Naive thymus-derived CD4-positive, alpha-beta T cell (primary cell): ENCODE measurements at regions not wholly inside any gene's neighbourhood (a gene's known extent, or its start where the extent isn't known, plus 50 kb on each side); places are given as distances from the start of the nearest gene placed in this dataset.

Experiments
- ATAC-seq: fragments of 150-1000 bp; cut with Tn5 transposase; 2 replicates; pipeline ENCODE4 v1.10.0; 2021; ENCODE audit warnings: mild to moderate bottlenecking, moderate library complexity
- CTCF ChIA-PET: fragments of 350-600 bp; sonication (Branson Sonifier 250); formaldehyde crosslinking; loops from one replicate; lab custom pipeline; 2021; ENCODE audit warnings: antibody characterized with exemption; lab: Charles Lee
- POLR2A ChIA-PET: fragments of 350-600 bp; sonication (Branson Sonifier 250); formaldehyde crosslinking; loops from one replicate; lab custom pipeline; 2021; ENCODE audit warnings: antibody characterized with exemption, inconsistent platforms; lab: Charles Lee
- DNase-seq, 9 donors: peaks; one replicate each; pipeline versions ENCODE4 v3.0.0 to v3.0.0-alpha.2; 2020 to 2022; ENCODE audit warnings: mixed read lengths in 1 of 9
- H3K27ac ChIP-seq: one replicate; pipeline ENCODE4 v1.7.0; 2013; ENCODE audit warnings: mild to moderate bottlenecking, low read depth, low read length, moderate library complexity
- H3K27me3 ChIP-seq, 2 donors: one replicate each; pipeline ENCODE4 v1.7.0; 2013; ENCODE audit warnings: low read length in 2 of 2, mild to moderate bottlenecking in 2 of 2, moderate library complexity in 2 of 2; ENCODE audit not compliant: control insufficient read depth in 2 of 2, insufficient read depth in 2 of 2
- H3K36me3 ChIP-seq, 3 experiments: 1 replicate in 2 of 3; 2 replicates in 1 of 3; pipeline ENCODE4 v1.7.0; 2013; ENCODE audit warnings: low read length in 3 of 3, mild to moderate bottlenecking in 3 of 3, moderate library complexity in 1 of 3; ENCODE audit not compliant: insufficient read depth in 3 of 3, control insufficient read depth in 2 of 3
- H3K4me1 ChIP-seq, 2 donors: one replicate each; pipeline ENCODE4 v1.7.0; 2013; ENCODE audit warnings: low read length in 2 of 2, mild to moderate bottlenecking in 2 of 2, moderate library complexity in 1 of 2; ENCODE audit not compliant: control insufficient read depth in 2 of 2, insufficient read depth in 2 of 2
- H3K4me3 ChIP-seq: 2 replicates; pipeline ENCODE4 v1.7.0; 2013; ENCODE audit warnings: mild to moderate bottlenecking, low read length
- H3K9me3 ChIP-seq, 3 experiments: 1 replicate in 2 of 3; 2 replicates in 1 of 3; pipeline ENCODE4 v1.7.0; 2013; ENCODE audit warnings: low read length in 3 of 3; ENCODE audit not compliant: control insufficient read depth in 2 of 3
- H3K27ac Mint-ChIP-seq, 9 donors: one replicate each; pipeline ENCODE4 v1.8.0; 2020 to 2022; ENCODE audit warnings: mixed read lengths in 9 of 9, mild to moderate bottlenecking in 8 of 9, moderate library complexity in 5 of 9, inconsistent platforms in 2 of 9
- H3K27me3 Mint-ChIP-seq, 5 donors: one replicate each; pipeline ENCODE4 v1.8.0; 2021 to 2022; ENCODE audit warnings: mixed read lengths in 5 of 5, mild to moderate bottlenecking in 1 of 5
- H3K36me3 Mint-ChIP-seq, 5 donors: one replicate each; pipeline ENCODE4 v1.8.0; 2020 to 2022; ENCODE audit warnings: mixed read lengths in 5 of 5, mild to moderate bottlenecking in 3 of 5, inconsistent platforms in 1 of 5
- H3K4me1 Mint-ChIP-seq, 7 donors: one replicate each; pipeline ENCODE4 v1.8.0; 2020 to 2022; ENCODE audit warnings: mixed read lengths in 7 of 7, mild to moderate bottlenecking in 3 of 7, inconsistent platforms in 1 of 7
- H3K4me3 Mint-ChIP-seq, 10 donors: one replicate each; pipeline ENCODE4 v1.8.0; 2020 to 2022; ENCODE audit warnings: mild to moderate bottlenecking in 10 of 10, mixed read lengths in 10 of 10, moderate library complexity in 6 of 10, inconsistent platforms in 2 of 10
- H3K9me3 Mint-ChIP-seq, 11 donors: one replicate each; pipeline ENCODE4 v1.8.0; 2020 to 2022; ENCODE audit warnings: mixed read lengths in 11 of 11, mild to moderate bottlenecking in 4 of 11, inconsistent platforms in 1 of 11, moderate library complexity in 1 of 11
- intact Hi-C, 2 donors: fragments of 100-400 bp; cut with micrococcal nuclease; formaldehyde crosslinking; loops; one replicate each; pipeline ENCODE4 v1.15.1; 2023

DNA sequence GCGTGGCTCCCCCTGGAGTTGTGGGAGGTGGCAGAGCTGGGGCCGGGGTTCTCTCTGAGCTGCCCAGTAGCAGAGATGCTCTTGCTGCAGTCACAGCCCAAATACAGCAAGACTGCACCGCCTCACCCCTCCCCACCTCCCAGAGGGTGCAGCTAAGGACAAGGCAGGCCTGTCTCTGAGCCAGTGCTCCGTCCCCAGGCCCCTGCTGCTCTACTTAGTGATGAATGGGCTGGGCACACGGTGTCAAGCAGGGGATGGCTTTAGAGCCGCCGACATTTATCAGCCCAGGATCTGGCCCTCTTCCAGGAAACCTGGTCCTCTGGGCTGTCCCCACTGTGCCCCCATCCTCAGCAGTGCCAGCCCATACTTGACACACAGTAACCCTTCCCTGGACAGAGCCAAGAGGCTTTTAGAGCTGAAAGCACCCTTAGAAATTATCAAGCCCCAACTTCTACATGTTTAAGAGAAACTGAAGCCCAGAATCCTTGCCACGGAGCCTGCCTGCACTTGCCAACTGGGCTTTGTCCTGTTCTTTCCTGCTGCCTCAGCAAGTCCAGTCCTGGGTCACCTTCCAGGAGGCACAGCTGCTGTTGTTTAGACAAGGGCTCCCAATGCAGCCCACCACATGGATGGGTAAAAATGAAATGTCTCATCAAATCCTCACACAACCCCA is 137.1 kb upstream of the UNC5B start:
- Mint-ChIP-seq H3K27ac (no peak overlapping the region), H3K27me3 (peaks cover 0 to 9% (median 0%) of the 10 kb centered on the region in 5 donors), H3K9me3 (no peaks in the 10 kb centered on the region), H3K4me3 (no peak overlapping the region), H3K36me3 (no peaks in the 10 kb centered on the region), H3K4me1 (no peaks in the 10 kb centered on the region)
- CTCF ChIA-PET: no interaction called here
- H3K9me3 ChIP-seq: no peaks in the 10 kb centered on the region
- H3K36me3 ChIP-seq: no peaks in the 10 kb centered on the region
- H3K27me3 ChIP-seq: no peaks in the 10 kb centered on the region
- H3K27ac ChIP-seq: no peak overlapping the region
- intact Hi-C loops: no loop called here
- DNase-seq (no peak), ATAC-seq (no peak)
- no peak overlapping the region for H3K4me3 ChIP-seq
- POLR2A ChIA-PET: no interaction called here
- no peaks in the 10 kb centered on the region for H3K4me1 ChIP-seq

DNA sequence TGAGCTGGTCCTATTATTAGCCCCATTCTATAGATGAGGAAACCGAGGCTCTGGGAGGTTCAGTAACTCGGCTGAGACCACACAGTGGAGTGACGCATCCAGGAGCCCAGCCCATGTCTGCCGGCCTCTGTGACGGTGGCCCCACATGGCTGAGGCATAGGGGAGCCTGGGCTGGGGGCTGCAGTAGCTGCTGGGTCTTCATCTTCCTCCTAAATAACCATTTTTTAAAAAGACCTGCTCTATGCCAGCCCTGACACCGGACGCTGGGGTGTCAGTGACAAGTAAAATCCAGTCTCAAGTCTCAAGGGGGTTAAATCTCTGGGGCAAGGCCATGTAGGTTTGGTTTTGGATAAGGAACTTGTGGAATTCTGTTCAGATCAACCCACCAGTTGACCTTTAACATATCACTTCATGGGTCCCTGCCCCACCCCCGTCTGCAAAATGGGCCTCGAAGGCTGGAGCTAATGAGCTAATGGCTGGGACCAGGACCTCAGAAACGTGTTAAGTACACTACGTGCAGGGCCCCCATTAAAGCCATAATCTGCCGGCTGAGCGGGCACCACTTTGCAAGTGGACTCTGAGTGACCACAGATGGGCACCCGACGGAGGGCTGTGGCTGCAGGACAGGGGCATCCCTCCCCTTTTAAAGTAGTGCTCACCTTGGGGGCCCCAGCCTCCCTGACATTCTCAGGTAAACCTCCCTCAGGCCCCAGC is 136.5 kb upstream of the UNC5B start:
- H3K9me3 ChIP-seq: no peaks in the 10 kb centered on the region
- H3K4me3 ChIP-seq: no peak overlapping the region
- Mint-ChIP-seq H3K4me1 (no peaks in the 10 kb centered on the region), H3K27ac (no peak overlapping the region), H3K27me3 (peaks cover 0 to 9% (median 0%) of the 10 kb centered on the region in 5 donors), H3K36me3 (no peaks in the 10 kb centered on the region), H3K4me3 (no peak overlapping the region), H3K9me3 (no peaks in the 10 kb centered on the region)
- POLR2A ChIA-PET: no interaction called here
- DNase-seq (no peak), ATAC-seq (no peak)
- H3K27ac ChIP-seq: no peak overlapping the region
- no peaks in the 10 kb centered on the region for H3K27me3 ChIP-seq
- no peaks in the 10 kb centered on the region for H3K4me1 ChIP-seq
- no peaks in the 10 kb centered on the region for H3K36me3 ChIP-seq
- intact Hi-C loops: no loop called here
- CTCF ChIA-PET: no interaction called here

DNA sequence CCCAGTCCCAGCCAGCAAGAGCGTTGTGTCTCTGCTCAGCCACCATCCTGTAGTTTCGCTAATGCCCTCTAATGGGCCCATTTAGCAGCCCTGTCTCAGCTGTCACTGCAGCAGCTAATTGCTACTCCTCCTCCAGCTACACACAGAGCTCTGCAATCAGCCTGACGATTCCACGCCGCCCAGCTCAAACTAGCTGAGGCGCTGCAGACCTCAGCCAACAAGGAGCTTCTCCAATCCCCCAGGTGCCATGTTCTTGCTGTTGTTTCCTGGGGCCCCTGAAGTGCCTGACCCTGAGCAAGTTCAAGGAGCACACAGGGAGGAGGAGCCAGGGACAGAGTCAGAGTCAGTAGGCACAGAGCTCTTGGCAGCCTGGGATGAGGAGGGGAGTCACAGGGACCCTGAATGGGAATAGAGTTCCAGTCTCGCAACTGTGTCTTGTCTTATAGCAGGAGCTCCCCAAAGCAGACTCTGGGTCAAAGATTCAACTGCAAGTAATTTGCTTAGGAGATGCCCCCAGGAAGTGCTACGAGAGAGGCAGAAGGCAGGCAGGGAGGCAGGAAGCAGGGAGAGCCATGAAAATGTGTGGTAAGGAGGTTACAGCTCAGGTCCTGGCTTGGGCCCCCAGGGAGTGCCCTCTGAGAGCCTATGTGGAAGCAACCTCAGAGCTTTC is 135.8 kb upstream of the UNC5B start:
- intact Hi-C loops: no loop called here
- peaks cover 0 to 9% (median 0%) of the 10 kb centered on the region in 5 donors for H3K27me3 Mint-ChIP-seq
- DNase-seq (peak in 2 of 9 donors; percentile 1 to 10), ATAC-seq (no peak)
- H3K36me3 ChIP-seq: no peaks in the 10 kb centered on the region
- H3K27ac Mint-ChIP-seq: no peak overlapping the region
- no peaks in the 10 kb centered on the region for H3K9me3 Mint-ChIP-seq
- ChIA-PET POLR2A (no interaction called here), CTCF (no interaction called here)
- no peaks in the 10 kb centered on the region for H3K4me1 ChIP-seq
- no peaks in the 10 kb centered on the region for H3K9me3 ChIP-seq
- H3K4me3 ChIP-seq: no peak overlapping the region
- no peak overlapping the region for H3K4me3 Mint-ChIP-seq
- no peak overlapping the region for H3K27ac ChIP-seq
- H3K36me3 Mint-ChIP-seq: no peaks in the 10 kb centered on the region
- no peaks in the 10 kb centered on the region for H3K27me3 ChIP-seq
- no peaks in the 10 kb centered on the region for H3K4me1 Mint-ChIP-seq

DNA sequence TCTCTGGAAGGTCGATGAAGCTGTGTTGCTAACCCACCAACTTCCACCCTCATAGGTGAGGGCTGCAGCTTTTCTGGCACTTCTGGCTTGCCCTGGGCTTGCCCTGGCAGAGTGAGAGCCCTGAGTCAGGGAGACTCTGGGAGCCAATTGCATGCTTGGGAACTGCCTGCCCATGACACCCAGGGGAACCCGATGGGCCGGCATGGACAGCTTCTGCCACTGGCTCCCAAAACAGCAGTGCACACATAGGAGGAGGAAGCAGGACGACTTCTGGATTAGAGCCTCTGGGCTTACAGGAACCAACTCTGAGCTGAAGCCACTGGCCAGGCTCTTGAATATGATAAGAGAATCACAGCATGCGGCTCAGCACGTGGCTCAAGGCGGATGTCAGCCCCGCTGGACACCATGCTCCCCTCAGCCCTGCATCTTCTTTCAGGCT is 135.2 kb upstream of the UNC5B start:
- no peak overlapping the region for H3K27ac ChIP-seq
- POLR2A ChIA-PET: no interaction called here
- ATAC-seq (no peak), DNase-seq (no peak)
- H3K4me3 ChIP-seq: no peak overlapping the region
- no peaks in the 10 kb centered on the region for H3K9me3 Mint-ChIP-seq
- no peak overlapping the region for H3K4me3 Mint-ChIP-seq
- intact Hi-C loops: no loop called here
- CTCF ChIA-PET: no interaction called here
- H3K27me3 ChIP-seq: no peaks in the 10 kb centered on the region
- no peak overlapping the region for H3K27ac Mint-ChIP-seq
- no peaks in the 10 kb centered on the region for H3K4me1 ChIP-seq
- H3K9me3 ChIP-seq: no peaks in the 10 kb centered on the region
- no peaks in the 10 kb centered on the region for H3K36me3 Mint-ChIP-seq
- no peaks in the 10 kb centered on the region for H3K36me3 ChIP-seq
- peaks cover 0 to 7% (median 0%) of the 10 kb centered on the region in 5 donors for H3K27me3 Mint-ChIP-seq
- no peaks in the 10 kb centered on the region for H3K4me1 Mint-ChIP-seq

DNA sequence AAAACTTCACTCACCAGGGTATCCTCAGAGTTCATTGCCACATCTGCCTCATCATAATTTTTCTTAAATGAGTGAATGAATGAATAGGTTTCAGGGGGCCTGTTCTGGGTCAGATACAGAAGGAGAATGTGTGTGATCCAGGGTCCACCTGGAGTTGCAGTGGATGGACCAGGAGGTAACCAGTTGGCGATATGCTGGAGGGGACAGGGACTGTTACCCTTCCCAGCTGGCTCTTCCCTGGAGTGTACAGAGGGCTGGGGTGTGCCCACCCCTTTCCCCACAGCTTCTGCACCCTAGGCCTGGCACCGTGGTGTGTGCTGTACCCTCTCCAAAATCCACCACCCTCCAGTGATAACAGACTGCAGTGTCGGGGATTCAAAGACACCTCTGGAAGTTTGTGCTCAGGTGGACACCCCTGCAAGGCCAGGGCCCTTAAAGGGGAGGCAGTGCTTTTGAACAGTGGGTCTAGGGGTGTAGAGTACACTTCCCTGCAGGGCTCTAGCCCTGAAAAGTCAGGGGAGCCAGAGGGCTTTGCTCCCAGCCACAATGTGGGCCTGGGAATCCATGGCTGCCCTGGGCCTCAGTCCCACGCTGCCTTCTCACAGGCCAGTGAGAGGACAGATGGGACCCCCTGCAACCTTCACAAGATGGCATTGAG is 134.4 kb upstream of the UNC5B start:
- intact Hi-C loops: no loop called here
- CTCF ChIA-PET: no interaction called here
- no peaks in the 10 kb centered on the region for H3K27me3 ChIP-seq
- no peaks in the 10 kb centered on the region for H3K9me3 ChIP-seq
- DNase-seq (no peak), ATAC-seq (no peak)
- no peaks in the 10 kb centered on the region for H3K9me3 Mint-ChIP-seq
- peaks cover 0 to 5% (median 0%) of the 10 kb centered on the region in 5 donors for H3K27me3 Mint-ChIP-seq
- no peaks in the 10 kb centered on the region for H3K4me1 ChIP-seq
- no peak overlapping the region for H3K4me3 Mint-ChIP-seq
- H3K4me1 Mint-ChIP-seq: no peaks in the 10 kb centered on the region
- POLR2A ChIA-PET: no interaction called here
- H3K36me3 Mint-ChIP-seq: no peaks in the 10 kb centered on the region
- H3K27ac Mint-ChIP-seq: no peak overlapping the region
- H3K4me3 ChIP-seq: no peak overlapping the region
- no peaks in the 10 kb centered on the region for H3K36me3 ChIP-seq
- H3K27ac ChIP-seq: no peak overlapping the region

DNA sequence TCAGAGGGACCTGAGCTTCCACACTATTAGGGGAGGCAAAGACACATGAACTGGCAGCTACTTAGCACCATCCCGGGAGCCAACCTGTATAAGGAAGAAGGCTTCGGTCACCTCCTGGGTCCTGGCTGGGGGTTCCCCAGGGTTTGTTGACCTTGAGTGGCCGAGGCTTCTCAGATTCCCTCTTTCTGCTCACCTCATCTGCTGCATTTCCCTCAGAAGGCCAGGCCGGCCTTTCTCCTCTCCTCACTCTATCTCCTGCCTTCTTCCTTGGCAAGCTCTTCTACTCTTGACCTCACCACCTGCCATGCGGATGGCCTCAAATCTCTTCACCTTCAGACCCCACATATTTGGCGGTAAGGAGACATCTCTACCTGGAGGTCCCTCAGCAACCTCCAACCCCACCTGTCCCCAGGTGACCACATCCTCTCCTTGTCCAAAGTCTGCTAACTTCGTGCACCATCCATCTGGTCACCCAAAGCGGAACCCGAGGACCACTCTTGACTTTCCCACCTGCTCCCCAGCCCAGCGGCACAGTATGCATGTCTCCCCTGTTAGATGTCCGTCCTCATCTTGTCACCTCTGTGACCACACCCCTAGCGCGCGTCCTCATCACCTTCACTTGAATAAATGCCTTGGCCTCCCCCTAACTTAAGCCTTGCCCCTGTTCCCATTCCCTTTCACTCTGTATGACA is 133.8 kb upstream of the UNC5B start:
- peak overlapping the region in 1 of 9 donors; percentile 17 for H3K27ac Mint-ChIP-seq
- no peak overlapping the region for H3K4me3 ChIP-seq
- H3K9me3 ChIP-seq: no peaks in the 10 kb centered on the region
- no peaks in the 10 kb centered on the region for H3K36me3 ChIP-seq
- peak in 1 of 9 donors; percentile 8 for DNase-seq
- intact Hi-C loops: no loop called here
- H3K36me3 Mint-ChIP-seq: no peaks in the 10 kb centered on the region
- ATAC-seq: no peak
- H3K27ac ChIP-seq: no peak overlapping the region
- ChIA-PET CTCF (no interaction called here), POLR2A (no interaction called here)
- H3K4me1 Mint-ChIP-seq: no peaks in the 10 kb centered on the region
- H3K27me3 Mint-ChIP-seq: peaks cover 0 to 5% (median 0%) of the 10 kb centered on the region in 5 donors
- no peaks in the 10 kb centered on the region for H3K27me3 ChIP-seq
- no peaks in the 10 kb centered on the region for H3K9me3 Mint-ChIP-seq
- no peaks in the 10 kb centered on the region for H3K4me1 ChIP-seq
- no peak overlapping the region for H3K4me3 Mint-ChIP-seq
